ENCODE measurements at regions not wholly inside any gene's neighbourhood (a gene's known extent, or its start where the extent isn't known, plus 50 kb on each side); places are given as distances from the start of the nearest gene placed in this dataset.

DNA sequence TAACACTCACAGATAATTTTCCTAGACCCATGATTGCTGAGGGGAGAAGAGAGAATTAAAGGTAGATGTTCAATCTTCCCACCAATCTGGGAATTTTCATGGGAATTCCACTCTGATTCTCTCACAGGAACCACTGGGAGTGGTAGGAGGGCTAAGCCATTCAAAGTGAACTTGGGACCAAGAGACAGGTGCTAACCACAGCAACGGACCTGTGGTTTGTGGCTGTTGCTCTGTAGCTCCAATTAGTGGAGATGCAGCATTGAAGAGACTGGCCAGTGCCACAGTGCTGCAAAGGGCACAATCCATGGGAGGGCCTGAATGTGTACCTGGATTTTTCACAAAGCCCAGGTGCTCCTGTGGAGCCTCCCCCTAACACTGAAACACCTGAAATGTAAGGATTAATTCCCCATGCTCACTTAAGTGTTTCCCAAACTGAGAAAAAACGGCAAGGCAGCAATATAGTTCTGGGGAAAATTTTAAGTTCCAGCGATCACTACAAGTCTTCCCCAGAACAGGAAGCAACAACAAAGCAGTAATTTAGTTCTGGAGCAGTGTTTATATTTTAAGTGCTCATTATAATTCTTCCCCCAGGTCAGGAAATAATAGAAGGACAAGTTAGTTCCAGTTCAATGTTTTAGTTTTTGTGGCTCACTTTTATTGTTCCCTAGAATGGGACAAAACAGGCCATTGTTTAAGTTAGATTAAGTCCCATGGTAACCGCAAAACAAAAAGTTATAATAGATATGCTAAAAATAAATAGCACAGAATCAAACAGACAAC, 1045.8 kb downstream of the CNTNAP5 start:
- Histone ChIP-seq H3K9me3 (ENCODE audit: low read depth, low read length, poor library complexity, severe bottlenecking) (peaks cover 15% of the 10 kb centered on the region), H3K4me1 (ENCODE audit: insufficient read depth, low read length, poor library complexity, severe bottlenecking) (no peaks in the 10 kb centered on the region), H3K4me3 (ENCODE audit: low read depth, low read length, poor library complexity, severe bottlenecking) (no peak overlapping the region), H3K36me3 (ENCODE audit: insufficient read depth, low read length, poor library complexity, severe bottlenecking) (no peaks in the 10 kb centered on the region), H3K27ac (ENCODE audit: low read depth, low read length, poor library complexity, severe bottlenecking) (no peak overlapping the region), H3K27me3 (replicated peaks; ENCODE audit: insufficient read depth, low read depth, low read length, poor library complexity) (no peaks in the 10 kb centered on the region)
- no peak for DNase-seq (ENCODE audit: low spot score)
- intact Hi-C loops (cut with micrococcal nuclease; ENCODE audit: unreplicated experiment) = no loop called here
- TF ChIP-seq, protein P1, sequence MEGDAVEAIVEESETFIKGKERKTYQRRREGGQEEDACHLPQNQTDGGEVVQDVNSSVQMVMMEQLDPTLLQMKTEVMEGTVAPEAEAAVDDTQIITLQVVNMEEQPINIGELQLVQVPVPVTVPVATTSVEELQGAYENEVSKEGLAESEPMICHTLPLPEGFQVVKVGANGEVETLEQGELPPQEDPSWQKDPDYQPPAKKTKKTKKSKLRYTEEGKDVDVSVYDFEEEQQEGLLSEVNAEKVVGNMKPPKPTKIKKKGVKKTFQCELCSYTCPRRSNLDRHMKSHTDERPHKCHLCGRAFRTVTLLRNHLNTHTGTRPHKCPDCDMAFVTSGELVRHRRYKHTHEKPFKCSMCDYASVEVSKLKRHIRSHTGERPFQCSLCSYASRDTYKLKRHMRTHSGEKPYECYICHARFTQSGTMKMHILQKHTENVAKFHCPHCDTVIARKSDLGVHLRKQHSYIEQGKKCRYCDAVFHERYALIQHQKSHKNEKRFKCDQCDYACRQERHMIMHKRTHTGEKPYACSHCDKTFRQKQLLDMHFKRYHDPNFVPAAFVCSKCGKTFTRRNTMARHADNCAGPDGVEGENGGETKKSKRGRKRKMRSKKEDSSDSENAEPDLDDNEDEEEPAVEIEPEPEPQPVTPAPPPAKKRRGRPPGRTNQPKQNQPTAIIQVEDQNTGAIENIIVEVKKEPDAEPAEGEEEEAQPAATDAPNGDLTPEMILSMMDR (conservative IDR thresholded peaks at IDR 0.05; ENCODE audit: low read depth, low read length) = no peak
- no peak for TF ChIP-seq EZH2 (IDR thresholded peaks at IDR 0.05; ENCODE audit: borderline replicate concordance, low read depth, low read length, poor library complexity, severe bottlenecking)
- ChIA-PET CTCF (no interaction called here), POLR2A (ENCODE audit: low non-redundant PET) (no interaction called here)
- no TSS peak for BruUV-seq (replicated peaks)

DNA sequence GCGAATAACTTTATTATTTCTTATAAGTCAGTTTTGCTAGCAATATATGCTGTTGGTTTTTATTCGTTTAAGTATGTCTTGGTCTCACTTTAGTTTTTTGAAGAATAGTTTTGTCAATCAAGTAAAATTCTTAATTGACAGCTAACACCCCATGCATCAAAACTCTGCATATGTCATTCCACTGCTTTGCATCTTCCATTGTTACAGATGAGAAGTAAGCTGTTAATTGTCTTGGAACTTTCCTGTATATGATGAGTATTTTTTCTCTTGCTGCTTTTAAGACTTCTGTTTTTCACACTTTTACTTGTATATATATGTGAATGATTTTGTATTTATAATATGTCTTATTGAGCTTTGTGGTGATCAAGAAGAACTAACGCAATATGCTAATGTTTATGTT, 1048.4 kb downstream of the CNTNAP5 start:
- Histone ChIP-seq H3K9me3 (ENCODE audit: low read depth, low read length, poor library complexity, severe bottlenecking) (peaks cover 14% of the 10 kb centered on the region), H3K27me3 (replicated peaks; ENCODE audit: insufficient read depth, low read depth, low read length, poor library complexity) (no peaks in the 10 kb centered on the region), H3K36me3 (ENCODE audit: insufficient read depth, low read length, poor library complexity, severe bottlenecking) (no peaks in the 10 kb centered on the region), H3K4me3 (ENCODE audit: low read depth, low read length, poor library complexity, severe bottlenecking) (no peak overlapping the region), H3K4me1 (ENCODE audit: insufficient read depth, low read length, poor library complexity, severe bottlenecking) (no peaks in the 10 kb centered on the region), H3K27ac (ENCODE audit: low read depth, low read length, poor library complexity, severe bottlenecking) (no peak overlapping the region)
- ChIA-PET POLR2A (ENCODE audit: low non-redundant PET) (no interaction called here), CTCF (no interaction called here)
- intact Hi-C loops (cut with micrococcal nuclease; ENCODE audit: unreplicated experiment) = no loop called here
- no TSS peak for BruUV-seq (replicated peaks)
- DNase-seq (ENCODE audit: low spot score) = no peak
- TF ChIP-seq, protein P1 (conservative IDR thresholded peaks at IDR 0.05; ENCODE audit: low read depth, low read length) = no peak
- no peak for TF ChIP-seq EZH2 (IDR thresholded peaks at IDR 0.05; ENCODE audit: borderline replicate concordance, low read depth, low read length, poor library complexity, severe bottlenecking)

- ChIA-PET POLR2A (ENCODE audit: low non-redundant PET) (no interaction called here), CTCF (no interaction called here)
- H3K36me3 ChIP-seq (ENCODE audit: insufficient read depth, low read length, poor library complexity, severe bottlenecking) = no peaks in the 10 kb centered on the region
- H3K4me3 ChIP-seq (ENCODE audit: low read depth, low read length, poor library complexity, severe bottlenecking) = no peak overlapping the region
- no peak for DNase-seq (ENCODE audit: low spot score)
- intact Hi-C loops (cut with micrococcal nuclease; ENCODE audit: unreplicated experiment) = no loop called here
- no TSS peak for BruUV-seq (replicated peaks)
- H3K4me1 ChIP-seq (ENCODE audit: insufficient read depth, low read length, poor library complexity, severe bottlenecking) = no peaks in the 10 kb centered on the region
- H3K9me3 ChIP-seq (ENCODE audit: low read depth, low read length, poor library complexity, severe bottlenecking) = no peaks in the 10 kb centered on the region
- TF ChIP-seq, protein P1 (conservative IDR thresholded peaks at IDR 0.05; ENCODE audit: low read depth, low read length) = no peak
- TF ChIP-seq EZH2 (IDR thresholded peaks at IDR 0.05; ENCODE audit: borderline replicate concordance, low read depth, low read length, poor library complexity, severe bottlenecking) = no peak
- H3K27ac ChIP-seq (ENCODE audit: low read depth, low read length, poor library complexity, severe bottlenecking) = no peak overlapping the region
- H3K27me3 ChIP-seq (replicated peaks; ENCODE audit: insufficient read depth, low read depth, low read length, poor library complexity) = no peaks in the 10 kb centered on the region
These were observed 1060.8 kb downstream of the CNTNAP5 start for GRCh38 chr2:125085904-125086303.
